ENCODE measurements at regions not wholly inside any gene's neighbourhood (a gene's known extent, or its start where the extent isn't known, plus 50 kb on each side); places are given as distances from the start of the nearest gene placed in this dataset.
A peak's percentile ranks its signal among the peaks of the same experiment; 100 is the strongest.

GRCh38 chr4:125140966-125141495, 173.7 kb upstream of the FAT4 start:
- H3K9me3 ChIP-seq (ENCODE audit: insufficient read depth, low read length) = no peaks in the 10 kb centered on the region
- no peak overlapping the region for H3K4me3 ChIP-seq (ENCODE audit: low read length)
- H3K4me1 ChIP-seq (ENCODE audit: low read length) = peaks cover 7% of the 10 kb centered on the region; the same call in 1 of the 2 replicates
- H3K4me2 ChIP-seq (ENCODE audit: low read length) = no peak overlapping the region
- no peak overlapping the region for H3K9ac ChIP-seq (ENCODE audit: low read length)
- no peaks in the 10 kb centered on the region for H3K79me2 ChIP-seq (ENCODE audit: low read length)
- TF ChIP-seq CTCF (IDR thresholded peaks at IDR 0.05; ENCODE audit: low read depth, low read length) = no peak
- TF ChIP-seq EZH2phosphoT487 (IDR thresholded peaks at IDR 0.05; ENCODE audit: low read depth) = no peak
- H3K36me3 ChIP-seq (replicated peaks; ENCODE audit: low read depth, low read length) = no peaks in the 10 kb centered on the region
- no peak overlapping the region for H2AFZ ChIP-seq (ENCODE audit: low read depth, low read length)
- no peak overlapping the region for H3K27ac ChIP-seq (ENCODE audit: low read length)
- H3K27me3 ChIP-seq (ENCODE audit: low read depth, low read length) = no peaks in the 10 kb centered on the region
- no peaks in the 10 kb centered on the region for H4K20me1 ChIP-seq (ENCODE audit: insufficient read depth, low read length)

- Histone ChIP-seq H3K4me2 (ENCODE audit: low read length) (no peak overlapping the region), H2AFZ (ENCODE audit: low read depth, low read length) (no peak overlapping the region), H3K9ac (ENCODE audit: low read length) (no peak overlapping the region), H3K4me1 (ENCODE audit: low read length) (peaks cover 7% of the 10 kb centered on the region; the same call in 1 of the 2 replicates), H3K27ac (ENCODE audit: low read length) (no peak overlapping the region), H4K20me1 (ENCODE audit: insufficient read depth, low read length) (no peaks in the 10 kb centered on the region), H3K36me3 (replicated peaks; ENCODE audit: low read depth, low read length) (no peaks in the 10 kb centered on the region), H3K9me3 (ENCODE audit: insufficient read depth, low read length) (no peaks in the 10 kb centered on the region), H3K79me2 (ENCODE audit: low read length) (no peaks in the 10 kb centered on the region), H3K27me3 (ENCODE audit: low read depth, low read length) (no peaks in the 10 kb centered on the region), H3K4me3 (ENCODE audit: low read length) (no peak overlapping the region)
- TF ChIP-seq EZH2phosphoT487 (IDR thresholded peaks at IDR 0.05; ENCODE audit: low read depth) (no peak), CTCF (IDR thresholded peaks at IDR 0.05; ENCODE audit: low read depth, low read length) (no peak)
Measured at GRCh38 chr4:125135652-125136051, 179.1 kb upstream of the FAT4 start.

GRCh38 chr4:125132729-125133128, 182.0 kb upstream of the FAT4 start:
- Histone ChIP-seq H3K27me3 (ENCODE audit: low read depth, low read length) (no peaks in the 10 kb centered on the region), H2AFZ (ENCODE audit: low read depth, low read length) (no peak overlapping the region), H3K4me2 (ENCODE audit: low read length) (no peak overlapping the region), H3K4me3 (ENCODE audit: low read length) (no peak overlapping the region), H4K20me1 (ENCODE audit: insufficient read depth, low read length) (no peaks in the 10 kb centered on the region), H3K9me3 (ENCODE audit: insufficient read depth, low read length) (no peaks in the 10 kb centered on the region), H3K4me1 (ENCODE audit: low read length) (no peaks in the 10 kb centered on the region), H3K27ac (ENCODE audit: low read length) (no peak overlapping the region), H3K9ac (ENCODE audit: low read length) (no peak overlapping the region), H3K79me2 (ENCODE audit: low read length) (no peaks in the 10 kb centered on the region), H3K36me3 (replicated peaks; ENCODE audit: low read depth, low read length) (no peaks in the 10 kb centered on the region)
- TF ChIP-seq EZH2phosphoT487 (IDR thresholded peaks at IDR 0.05; ENCODE audit: low read depth) (no peak), CTCF (IDR thresholded peaks at IDR 0.05; ENCODE audit: low read depth, low read length) (no peak)

- Histone ChIP-seq H3K36me3 (replicated peaks; ENCODE audit: low read depth, low read length) (no peaks in the 10 kb centered on the region), H3K4me3 (ENCODE audit: low read length) (no peak overlapping the region), H2AFZ (ENCODE audit: low read depth, low read length) (no peak overlapping the region), H3K79me2 (ENCODE audit: low read length) (no peaks in the 10 kb centered on the region), H3K4me1 (ENCODE audit: low read length) (no peaks in the 10 kb centered on the region), H3K9ac (ENCODE audit: low read length) (no peak overlapping the region), H3K27me3 (ENCODE audit: low read depth, low read length) (no peaks in the 10 kb centered on the region), H3K4me2 (ENCODE audit: low read length) (no peak overlapping the region), H3K27ac (ENCODE audit: low read length) (no peak overlapping the region), H4K20me1 (ENCODE audit: insufficient read depth, low read length) (no peaks in the 10 kb centered on the region), H3K9me3 (ENCODE audit: insufficient read depth, low read length) (no peaks in the 10 kb centered on the region)
- TF ChIP-seq CTCF (IDR thresholded peaks at IDR 0.05; ENCODE audit: low read depth, low read length) (0 out of 2 replicates have a peak, but pooled peaks have one; percentile 12), EZH2phosphoT487 (IDR thresholded peaks at IDR 0.05; ENCODE audit: low read depth) (no peak)
Measured at GRCh38 chr4:125131891-125132680, 182.7 kb upstream of the FAT4 start.

All from OCI-LY3 (cell line).